Upper lobe of left lung (tissue), 4 donors: ENCODE measurements at regions not wholly inside any gene's neighbourhood (a gene's known extent, or its start where the extent isn't known, plus 50 kb on each side); places are given as distances from the start of the nearest gene placed in this dataset.
"Not testable (repeated sequence)": the region's sequence is repeated elsewhere in the genome, so short reads cannot be mapped to it uniquely, and the experiment has no call there.

Source experiments
- CTCF ChIP-seq, 6 experiments: fragments of 450-650 bp in 4 of 6; fragments of 200-600 bp in 2 of 6; sonication (generic) in 2 of 6; IDR thresholded peaks; one replicate each; pipeline ENCODE4 v1.5.1; 2016 to 2019; ENCODE audit warnings: antibody characterized with exemption in 6 of 6
- EP300 ChIP-seq, 4 donors: sonication (generic); formaldehyde crosslinking; IDR thresholded peaks; one replicate each; pipeline ENCODE4 v1.5.1; 2017; ENCODE audit warnings: antibody characterized with exemption in 4 of 4, control low read depth in 2 of 4
- POLR2A ChIP-seq, 4 donors: fragments of 450-650 bp; IDR thresholded peaks; one replicate each; pipeline ENCODE4 v1.5.1; 2016 to 2017; ENCODE audit warnings: antibody characterized with exemption in 4 of 4, mild to moderate bottlenecking in 2 of 4
- POLR2AphosphoS5 ChIP-seq, 2 donors: sonication (generic); formaldehyde crosslinking; IDR thresholded peaks; one replicate each; pipeline ENCODE4 v1.5.1; 2017; ENCODE audit warnings: antibody characterized with exemption in 2 of 2

- not testable (repeated sequence) for TF ChIP-seq CTCF, POLR2AphosphoS5, POLR2A, EP300 (IDR thresholded peaks at IDR 0.05)
Measured at GRCh38 chr3:75583116-75583515, 81.0 kb upstream of the FRG2C start.
